ENCODE measurements at regions not wholly inside any gene's neighbourhood (a gene's known extent, or its start where the extent isn't known, plus 50 kb on each side); places are given as distances from the start of the nearest gene placed in this dataset.

DNA sequence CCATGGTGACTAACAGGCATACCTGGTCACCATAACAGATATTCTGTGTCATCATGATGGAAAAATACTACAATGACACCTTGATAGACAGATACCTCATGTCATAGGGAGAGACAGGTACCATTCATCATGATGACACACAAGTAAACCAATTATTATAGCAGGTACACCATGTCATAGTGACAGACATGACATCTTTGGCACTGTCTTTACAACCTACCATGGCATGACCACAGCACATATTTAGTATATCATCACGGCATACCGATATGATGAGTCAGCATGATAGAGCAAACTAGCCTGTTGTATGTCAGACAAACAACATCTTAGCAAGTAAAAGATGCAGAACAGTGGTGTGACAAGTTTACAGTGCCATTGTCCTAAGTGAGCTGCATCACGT is 101.3 kb upstream of the KLHL29 start:
- H3K27me3 Mint-ChIP-seq (ENCODE audit: insufficient read depth, low read depth), result peaks cover 6% of the 10 kb centered on the region
- Histone ChIP-seq H3F3A (ENCODE audit: low read depth) (no peaks in the 10 kb centered on the region), H3K79me2 (ENCODE audit: low read depth) (no peaks in the 10 kb centered on the region), H3K36me3 (no peaks in the 10 kb centered on the region), H3K9ac (no peak overlapping the region), H4K20me1 (ENCODE audit: low read depth) (no peaks in the 10 kb centered on the region), H3K27ac (no peak overlapping the region), H3K4me3 (no peak overlapping the region), H3K4me2 (no peak overlapping the region), H3K4me1 (peaks cover 16% of the 10 kb centered on the region), H3K27me3 (no peaks in the 10 kb centered on the region), H3K9me3 (ENCODE audit: low read depth) (no peaks in the 10 kb centered on the region), H2AFZ (replicated peaks) (no peak overlapping the region)
- no peak overlapping the region for H3K4me3 Mint-ChIP-seq
- H3K27ac Mint-ChIP-seq, result no peak overlapping the region
- H3K4me1 Mint-ChIP-seq, result peaks cover 39% of the 10 kb centered on the region
- TF ChIP-seq EZH2phosphoT487 (IDR thresholded peaks at IDR 0.05) (no peak), EZH2 (IDR thresholded peaks at IDR 0.05) (no peak)
- TF ChIP-seq, protein P1, sequence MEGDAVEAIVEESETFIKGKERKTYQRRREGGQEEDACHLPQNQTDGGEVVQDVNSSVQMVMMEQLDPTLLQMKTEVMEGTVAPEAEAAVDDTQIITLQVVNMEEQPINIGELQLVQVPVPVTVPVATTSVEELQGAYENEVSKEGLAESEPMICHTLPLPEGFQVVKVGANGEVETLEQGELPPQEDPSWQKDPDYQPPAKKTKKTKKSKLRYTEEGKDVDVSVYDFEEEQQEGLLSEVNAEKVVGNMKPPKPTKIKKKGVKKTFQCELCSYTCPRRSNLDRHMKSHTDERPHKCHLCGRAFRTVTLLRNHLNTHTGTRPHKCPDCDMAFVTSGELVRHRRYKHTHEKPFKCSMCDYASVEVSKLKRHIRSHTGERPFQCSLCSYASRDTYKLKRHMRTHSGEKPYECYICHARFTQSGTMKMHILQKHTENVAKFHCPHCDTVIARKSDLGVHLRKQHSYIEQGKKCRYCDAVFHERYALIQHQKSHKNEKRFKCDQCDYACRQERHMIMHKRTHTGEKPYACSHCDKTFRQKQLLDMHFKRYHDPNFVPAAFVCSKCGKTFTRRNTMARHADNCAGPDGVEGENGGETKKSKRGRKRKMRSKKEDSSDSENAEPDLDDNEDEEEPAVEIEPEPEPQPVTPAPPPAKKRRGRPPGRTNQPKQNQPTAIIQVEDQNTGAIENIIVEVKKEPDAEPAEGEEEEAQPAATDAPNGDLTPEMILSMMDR (IDR thresholded peaks at IDR 0.05), result no peak
- peaks cover 4% of the 10 kb centered on the region for H3K9me3 Mint-ChIP-seq
- H3K36me3 Mint-ChIP-seq, result no peaks in the 10 kb centered on the region
- no peak for DNase-seq (ENCODE audit: low spot score)

DNA sequence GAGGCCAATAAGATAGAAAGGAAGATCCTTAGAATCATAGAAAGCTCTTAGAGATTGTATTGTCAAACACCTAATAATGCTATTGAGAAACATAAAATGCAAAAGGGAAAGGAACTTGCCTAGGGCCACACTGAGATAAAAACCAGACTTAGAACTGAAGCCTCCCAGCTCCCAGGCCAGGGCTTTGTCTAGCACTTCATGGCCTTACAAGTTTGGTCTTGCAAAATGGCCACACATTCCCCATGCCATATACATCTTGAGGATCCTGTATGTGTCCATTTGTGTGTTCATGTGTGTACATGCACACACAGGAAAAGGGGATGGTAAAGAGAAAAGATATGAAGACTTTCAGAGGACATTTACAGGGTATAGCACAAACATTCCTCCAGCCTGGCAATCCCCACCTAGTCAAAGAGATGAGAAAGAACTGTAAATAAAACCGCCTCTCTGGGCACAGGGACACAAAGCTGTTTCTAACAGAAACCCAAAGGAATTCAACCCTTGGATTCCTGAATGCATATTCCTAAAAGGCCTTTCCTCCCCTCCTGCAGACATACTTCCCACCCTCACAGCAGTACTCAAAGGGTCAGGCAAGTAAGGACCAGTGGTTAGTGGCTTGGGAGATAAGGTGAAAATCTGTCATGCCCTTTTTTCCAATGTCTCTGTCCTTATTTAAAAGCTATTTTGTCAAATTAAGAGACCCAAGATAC is 99.7 kb upstream of the KLHL29 start:
- no peaks in the 10 kb centered on the region for H4K20me1 ChIP-seq (ENCODE audit: low read depth)
- H3K9me3 Mint-ChIP-seq, result peaks cover 4% of the 10 kb centered on the region
- no peaks in the 10 kb centered on the region for H3K27me3 ChIP-seq
- TF ChIP-seq EZH2 (IDR thresholded peaks at IDR 0.05) (no peak), EZH2phosphoT487 (IDR thresholded peaks at IDR 0.05) (no peak)
- TF ChIP-seq, protein P1 (IDR thresholded peaks at IDR 0.05), result no peak
- H3K9me3 ChIP-seq (ENCODE audit: low read depth), result no peaks in the 10 kb centered on the region
- no peaks in the 10 kb centered on the region for H3F3A ChIP-seq (ENCODE audit: low read depth)
- no peak overlapping the region for H3K4me3 Mint-ChIP-seq
- peak overlapping the region; percentile 83 for H3K27ac Mint-ChIP-seq
- H3K27ac ChIP-seq, result no peak overlapping the region
- H3K36me3 Mint-ChIP-seq, result no peaks in the 10 kb centered on the region
- H3K27me3 Mint-ChIP-seq (ENCODE audit: insufficient read depth, low read depth), result peaks cover 3% of the 10 kb centered on the region
- H3K4me1 Mint-ChIP-seq, result peaks cover 37% of the 10 kb centered on the region
- no peak for DNase-seq (ENCODE audit: low spot score)
- no peak overlapping the region for H3K4me2 ChIP-seq
- H3K79me2 ChIP-seq (ENCODE audit: low read depth), result no peaks in the 10 kb centered on the region
- H3K36me3 ChIP-seq, result no peaks in the 10 kb centered on the region
- peaks cover 16% of the 10 kb centered on the region for H3K4me1 ChIP-seq
- H2AFZ ChIP-seq (replicated peaks), result no peak overlapping the region
- no peak overlapping the region for H3K9ac ChIP-seq
- H3K4me3 ChIP-seq, result no peak overlapping the region

- Histone ChIP-seq H3K4me1 (peaks cover 16% of the 10 kb centered on the region), H3K36me3 (no peaks in the 10 kb centered on the region), H3K4me3 (no peak overlapping the region), H2AFZ (replicated peaks) (no peak overlapping the region), H3F3A (ENCODE audit: low read depth) (no peaks in the 10 kb centered on the region), H3K9me3 (ENCODE audit: low read depth) (no peaks in the 10 kb centered on the region), H4K20me1 (ENCODE audit: low read depth) (no peaks in the 10 kb centered on the region), H3K27me3 (no peaks in the 10 kb centered on the region), H3K9ac (no peak overlapping the region), H3K4me2 (no peak overlapping the region), H3K79me2 (ENCODE audit: low read depth) (no peaks in the 10 kb centered on the region), H3K27ac (no peak overlapping the region)
- no peak for TF ChIP-seq EZH2phosphoT487 (IDR thresholded peaks at IDR 0.05)
- TF ChIP-seq, protein P1 (IDR thresholded peaks at IDR 0.05), result no peak
- TF ChIP-seq EZH2 (IDR thresholded peaks at IDR 0.05), result no peak
- H3K4me1 Mint-ChIP-seq, result peaks cover 39% of the 10 kb centered on the region
- H3K27me3 Mint-ChIP-seq (ENCODE audit: insufficient read depth, low read depth), result peaks cover 3% of the 10 kb centered on the region
- H3K27ac Mint-ChIP-seq, result peak overlapping the region; percentile 64
- peaks cover 4% of the 10 kb centered on the region for H3K9me3 Mint-ChIP-seq
- peak overlapping the region; percentile 31 for H3K4me3 Mint-ChIP-seq
- no peaks in the 10 kb centered on the region for H3K36me3 Mint-ChIP-seq
- DNase-seq (ENCODE audit: low spot score), result no peak
Measured at GRCh38 chr2:23286031-23286757, 98.8 kb upstream of the KLHL29 start.
